ENCODE measurements at regions not wholly inside any gene's neighbourhood (a gene's known extent, or its start where the extent isn't known, plus 50 kb on each side); places are given as distances from the start of the nearest gene placed in this dataset.
"Not testable (repeated sequence)": the region's sequence is repeated elsewhere in the genome, so short reads cannot be mapped to it uniquely, and the experiment has no call there.

DNA sequence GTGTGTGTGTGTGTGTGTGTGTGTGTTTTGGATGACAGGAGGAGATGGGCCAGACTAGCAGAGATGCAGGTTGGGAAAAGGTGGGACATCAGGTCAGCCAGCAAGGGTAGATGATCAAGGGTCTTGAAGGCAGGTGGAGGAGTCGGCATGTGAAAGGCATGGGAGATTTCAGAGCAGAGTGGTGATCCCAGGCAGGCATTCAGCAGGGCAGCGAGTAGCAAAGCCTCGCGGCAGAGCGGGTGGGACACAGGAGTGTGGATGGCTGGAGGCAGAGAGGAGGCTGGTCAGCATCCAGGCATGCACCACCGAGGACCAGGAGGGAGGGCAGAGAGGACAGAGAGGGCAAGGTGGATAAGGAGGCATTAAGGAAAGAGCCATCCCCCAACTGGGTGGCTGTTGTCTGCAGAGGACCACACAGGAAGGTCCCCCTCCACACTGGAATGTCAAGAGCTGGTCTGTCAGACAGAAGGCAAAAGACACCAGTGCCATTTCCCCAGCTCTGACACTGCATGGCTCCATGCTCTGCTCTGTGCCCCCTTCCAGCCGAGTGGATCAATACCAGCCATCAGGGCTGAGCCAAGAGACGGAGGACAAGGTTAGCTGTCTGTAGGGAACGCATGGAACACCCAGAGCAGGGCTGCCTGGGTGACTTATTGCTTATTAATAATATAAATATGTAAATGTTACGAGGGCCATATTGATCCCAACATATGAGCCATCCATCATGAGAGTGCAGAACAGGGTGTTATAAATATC is 74.8 kb upstream of the RPL38 start:
- DNase-seq (ENCODE audit: extremely low read depth, low read depth), result no peak
- TF ChIP-seq, protein P1, sequence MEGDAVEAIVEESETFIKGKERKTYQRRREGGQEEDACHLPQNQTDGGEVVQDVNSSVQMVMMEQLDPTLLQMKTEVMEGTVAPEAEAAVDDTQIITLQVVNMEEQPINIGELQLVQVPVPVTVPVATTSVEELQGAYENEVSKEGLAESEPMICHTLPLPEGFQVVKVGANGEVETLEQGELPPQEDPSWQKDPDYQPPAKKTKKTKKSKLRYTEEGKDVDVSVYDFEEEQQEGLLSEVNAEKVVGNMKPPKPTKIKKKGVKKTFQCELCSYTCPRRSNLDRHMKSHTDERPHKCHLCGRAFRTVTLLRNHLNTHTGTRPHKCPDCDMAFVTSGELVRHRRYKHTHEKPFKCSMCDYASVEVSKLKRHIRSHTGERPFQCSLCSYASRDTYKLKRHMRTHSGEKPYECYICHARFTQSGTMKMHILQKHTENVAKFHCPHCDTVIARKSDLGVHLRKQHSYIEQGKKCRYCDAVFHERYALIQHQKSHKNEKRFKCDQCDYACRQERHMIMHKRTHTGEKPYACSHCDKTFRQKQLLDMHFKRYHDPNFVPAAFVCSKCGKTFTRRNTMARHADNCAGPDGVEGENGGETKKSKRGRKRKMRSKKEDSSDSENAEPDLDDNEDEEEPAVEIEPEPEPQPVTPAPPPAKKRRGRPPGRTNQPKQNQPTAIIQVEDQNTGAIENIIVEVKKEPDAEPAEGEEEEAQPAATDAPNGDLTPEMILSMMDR (IDR thresholded peaks at IDR 0.05; ENCODE audit: low read depth, low read length, missing control alignments), result no peak
- H3K4me3 ChIP-seq (replicated peaks; ENCODE audit: low read depth, low read length), result no peak overlapping the region

DNA sequence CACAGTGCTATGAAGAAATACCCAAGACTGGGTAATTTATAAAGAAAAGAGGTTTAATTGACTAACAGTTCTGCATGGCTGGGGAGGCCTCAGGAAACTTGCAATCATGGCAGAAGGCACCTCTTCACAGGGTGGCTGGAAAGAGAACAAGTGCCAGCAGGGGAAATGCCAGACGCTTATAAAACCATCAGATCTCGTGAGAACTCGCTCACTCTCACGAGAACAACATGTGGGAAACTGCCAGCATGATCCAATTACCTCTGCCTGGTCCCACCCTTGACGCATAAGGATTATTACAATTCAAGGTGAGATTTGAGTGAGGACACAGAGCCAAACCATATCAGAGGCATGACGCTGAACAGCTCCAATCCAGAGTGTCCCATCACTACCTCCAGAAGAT is 73.7 kb upstream of the RPL38 start:
- DNase-seq (ENCODE audit: extremely low read depth, low read depth); H3K4me3 ChIP-seq (replicated peaks; ENCODE audit: low read depth, low read length): not testable (repeated sequence)

DNA sequence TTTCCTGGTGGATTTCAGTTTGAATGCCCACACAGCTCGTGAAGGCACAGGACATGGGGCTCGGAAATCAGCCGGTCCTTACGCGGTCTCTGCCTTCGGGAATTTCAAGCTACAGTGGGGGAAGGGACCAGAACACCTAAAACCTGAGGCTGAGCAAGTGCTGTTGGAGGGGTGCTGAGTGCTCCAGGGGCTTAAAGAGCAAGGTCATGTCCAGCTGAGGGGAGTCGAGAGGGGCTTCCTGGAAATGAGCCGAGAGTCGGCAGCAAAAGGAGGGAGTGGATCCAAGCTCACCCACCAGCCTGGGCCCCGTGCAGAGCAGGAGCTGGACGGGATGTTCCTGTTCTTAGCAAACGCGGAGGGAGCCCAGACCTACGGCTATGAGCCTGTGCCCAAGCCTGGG is 73.2 kb upstream of the RPL38 start:
- no peak overlapping the region for H3K4me3 ChIP-seq (replicated peaks; ENCODE audit: low read depth, low read length)
- DNase-seq (ENCODE audit: extremely low read depth, low read depth), result no peak
- TF ChIP-seq, protein P1 (IDR thresholded peaks at IDR 0.05; ENCODE audit: low read depth, low read length, missing control alignments), result no peak

DNA sequence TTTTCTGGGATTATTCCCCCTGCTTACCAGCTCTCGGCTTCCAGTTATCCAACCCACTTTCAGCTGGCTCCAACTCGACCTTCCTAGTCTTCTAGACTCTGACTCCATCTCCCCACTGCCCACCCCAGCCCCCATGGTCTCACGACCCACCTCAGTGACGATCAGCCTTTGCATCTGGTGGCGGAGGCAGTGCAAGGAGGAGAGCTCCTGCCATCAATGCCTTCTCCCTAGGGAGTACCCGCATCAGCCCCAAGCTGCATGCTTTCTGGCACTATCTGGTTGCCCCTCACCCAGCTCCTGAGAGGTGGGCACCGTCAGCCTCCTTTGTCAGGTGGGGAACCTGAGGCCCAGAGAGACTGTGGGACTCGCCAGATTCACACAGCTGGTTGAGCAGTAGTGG is 72.6 kb upstream of the RPL38 start:
- H3K4me3 ChIP-seq (replicated peaks; ENCODE audit: low read depth, low read length), result no peak overlapping the region
- TF ChIP-seq, protein P1 (IDR thresholded peaks at IDR 0.05; ENCODE audit: low read depth, low read length, missing control alignments), result no peak

DNA sequence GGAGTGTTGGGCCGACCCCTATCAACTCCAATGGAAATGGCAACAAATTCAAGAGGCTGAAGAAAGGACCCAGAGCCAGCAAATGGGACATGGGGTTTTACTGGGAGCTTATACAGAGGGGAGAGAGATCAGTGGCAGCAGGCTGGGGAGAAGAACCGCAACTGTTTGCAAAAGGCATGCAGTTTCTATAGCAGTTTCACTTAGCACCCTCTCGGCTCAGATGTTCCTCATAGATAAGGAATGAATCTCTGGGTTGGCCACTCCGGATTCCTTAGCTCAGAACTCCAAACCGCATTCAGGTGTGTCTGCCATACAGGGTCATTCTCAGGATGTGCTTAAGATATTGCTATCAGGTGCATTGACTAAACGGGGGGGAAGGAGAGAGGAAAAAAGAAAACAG is 71.1 kb upstream of the RPL38 start:
- H3K4me3 ChIP-seq (replicated peaks; ENCODE audit: low read depth, low read length), result no peak overlapping the region
- TF ChIP-seq, protein P1 (IDR thresholded peaks at IDR 0.05; ENCODE audit: low read depth, low read length, missing control alignments), result no peak
- DNase-seq (ENCODE audit: extremely low read depth, low read depth), result no peak

More for the DNA sequence above, 72.6 kb upstream of the RPL38 start:
- DNase-seq (ENCODE audit: extremely low read depth, low read depth), result no peak

DNA sequence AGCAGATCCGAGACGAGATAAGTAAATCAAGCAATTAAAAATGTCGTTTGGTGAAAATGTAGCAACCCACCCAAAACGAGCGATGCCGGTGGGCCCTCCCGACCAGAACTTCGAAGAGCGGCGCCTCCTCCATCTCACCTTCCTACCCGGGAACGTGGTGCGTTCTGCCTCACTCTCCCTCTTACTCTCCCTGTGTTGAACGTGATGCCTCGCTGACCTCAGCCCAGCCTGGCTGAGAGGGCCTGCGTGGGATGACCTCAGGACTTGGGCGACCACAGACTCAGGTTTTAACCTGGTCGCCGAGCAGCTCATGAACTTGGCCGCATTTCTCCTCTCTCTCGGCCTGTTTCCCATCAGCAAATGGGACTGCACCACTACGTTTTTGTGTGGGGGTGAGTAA is 69.7 kb upstream of the RPL38 start:
- no peak for DNase-seq (ENCODE audit: extremely low read depth, low read depth)
- TF ChIP-seq, protein P1 (IDR thresholded peaks at IDR 0.05; ENCODE audit: low read depth, low read length, missing control alignments), result no peak
- no peak overlapping the region for H3K4me3 ChIP-seq (replicated peaks; ENCODE audit: low read depth, low read length)

DNA sequence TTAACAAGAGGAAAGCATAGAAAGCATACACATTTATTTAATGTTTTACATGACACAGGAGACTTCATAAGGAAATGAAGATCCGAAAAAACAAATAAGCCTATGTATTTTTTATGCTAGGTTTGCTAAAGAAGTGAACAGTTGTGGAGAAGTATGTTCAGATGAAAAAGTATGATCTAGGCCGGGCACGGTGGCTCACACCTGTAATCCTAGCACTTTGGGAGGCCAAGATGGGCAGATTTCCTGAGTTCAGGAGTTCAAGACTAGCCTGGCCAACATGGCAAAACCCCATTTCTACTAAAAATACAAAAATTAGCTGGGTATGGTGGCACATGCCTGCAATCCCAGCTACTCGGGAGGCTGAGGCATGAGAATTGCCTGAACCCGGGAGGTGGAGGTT is 69.2 kb upstream of the RPL38 start:
- DNase-seq (ENCODE audit: extremely low read depth, low read depth); H3K4me3 ChIP-seq (replicated peaks; ENCODE audit: low read depth, low read length): not testable (repeated sequence)

DNA sequence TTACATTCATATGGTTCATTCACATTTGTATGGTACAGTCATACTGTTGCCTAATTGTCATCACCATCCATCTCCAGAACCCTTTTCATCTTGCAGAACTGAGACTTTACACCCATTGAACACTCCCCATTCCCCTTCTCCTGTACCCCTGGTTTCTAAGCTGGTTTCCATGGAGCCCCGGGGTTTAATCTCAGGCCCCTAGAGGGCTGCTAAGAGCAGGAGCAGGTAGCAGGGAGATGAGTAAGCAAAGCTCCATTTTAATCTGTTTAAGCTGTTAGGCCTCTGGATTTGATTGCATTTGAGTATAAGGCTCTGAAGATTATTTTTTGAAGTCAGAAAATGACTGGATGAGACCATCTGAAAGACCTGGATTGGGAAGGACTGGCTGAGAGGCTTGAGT is 68.5 kb upstream of the RPL38 start:
- no peak for DNase-seq (ENCODE audit: extremely low read depth, low read depth)
- TF ChIP-seq, protein P1 (IDR thresholded peaks at IDR 0.05; ENCODE audit: low read depth, low read length, missing control alignments), result no peak
- H3K4me3 ChIP-seq (replicated peaks; ENCODE audit: low read depth, low read length), result no peak overlapping the region
